Dendritic cell treated with granulocyte-macrophage colony-stimulating factor and Interleukin-4, amounts not matched to agents 40 ng/mL and 50 ng/mL, for 4 days (primary cell): ENCODE measurements at regions not wholly inside any gene's neighbourhood (a gene's known extent, or its start where the extent isn't known, plus 50 kb on each side); places are given as distances from the start of the nearest gene placed in this dataset.

Experiments used
- H3K27ac Mint-ChIP-seq: one replicate; pipeline ENCODE4 v1.8.0; 2022; ENCODE audit warnings: mild to moderate bottlenecking, mixed read lengths
- H3K27me3 Mint-ChIP-seq: one replicate; pipeline ENCODE4 v1.8.0; 2022; ENCODE audit warnings: mild to moderate bottlenecking, mixed read lengths
- H3K36me3 Mint-ChIP-seq: one replicate; pipeline ENCODE4 v1.8.0; 2022; ENCODE audit warnings: low read depth, mixed read lengths
- H3K4me1 Mint-ChIP-seq: one replicate; pipeline ENCODE4 v1.8.0; 2022; ENCODE audit warnings: low read depth, mixed read lengths
- H3K4me3 Mint-ChIP-seq: one replicate; pipeline ENCODE4 v1.8.0; 2022; ENCODE audit warnings: mild to moderate bottlenecking, moderate library complexity, mixed read lengths
- H3K9me3 Mint-ChIP-seq: one replicate; pipeline ENCODE4 v1.8.0; 2022; ENCODE audit warnings: mixed read lengths
- intact Hi-C: fragments of 100-400 bp; cut with micrococcal nuclease; formaldehyde crosslinking; loops from one replicate; pipeline ENCODE4 v1.15.0; 2022

DNA sequence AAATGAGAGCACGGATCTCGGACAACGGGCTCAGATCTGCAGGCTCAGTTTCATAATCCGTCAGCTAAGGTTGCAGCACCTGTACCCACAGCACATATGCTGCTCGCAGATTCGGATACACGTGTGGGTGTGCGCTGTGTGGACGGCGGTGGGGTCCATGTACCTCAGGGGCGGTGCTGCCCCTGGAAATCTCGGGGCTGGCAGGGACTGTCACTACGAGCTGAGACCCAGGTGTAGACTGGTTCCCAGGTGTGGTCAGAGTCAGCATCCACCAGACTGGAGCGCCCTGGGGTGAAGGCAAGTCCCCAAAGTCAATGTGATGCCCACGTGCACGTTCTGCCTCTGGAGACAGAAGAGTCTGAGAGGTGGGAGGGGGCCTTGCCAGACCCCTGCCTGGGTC lies 989.3 kb downstream of the BRD1 start:
- Mint-ChIP-seq H3K36me3 (no peaks in the 10 kb centered on the region), H3K4me1 (no peaks in the 10 kb centered on the region), H3K4me3 (no peak overlapping the region), H3K27ac (no peak overlapping the region), H3K27me3 (no peaks in the 10 kb centered on the region), H3K9me3 (peaks cover 22% of the 10 kb centered on the region)
- intact Hi-C loops = no loop called here

DNA sequence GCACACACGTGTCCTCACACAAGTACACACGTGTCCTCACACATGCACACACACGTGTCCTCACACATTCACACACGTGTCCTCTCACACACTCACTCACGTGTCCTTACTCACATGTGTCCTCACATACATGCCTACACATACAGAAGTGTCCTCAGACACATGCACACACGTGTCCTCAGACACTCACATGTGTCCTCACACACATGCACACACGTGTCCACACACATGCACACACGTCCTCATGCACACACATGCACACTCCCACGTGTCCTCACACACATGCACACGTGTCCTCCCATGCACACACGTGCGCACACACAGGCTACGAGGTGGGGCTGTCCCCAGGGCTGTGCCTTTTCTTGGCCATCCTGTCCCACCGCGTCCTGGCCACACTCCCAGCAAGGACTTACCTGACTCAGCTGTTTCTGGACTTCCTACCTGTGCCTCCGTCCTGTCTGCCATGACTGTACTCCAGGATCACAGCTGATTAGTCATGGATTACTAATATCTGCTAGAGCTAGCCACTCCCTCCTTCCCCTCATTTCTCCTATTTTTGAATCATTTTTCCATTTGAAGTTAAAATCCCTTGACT lies 990.2 kb downstream of the BRD1 start:
- H3K4me3 Mint-ChIP-seq = no peak overlapping the region
- H3K36me3 Mint-ChIP-seq = no peaks in the 10 kb centered on the region
- peaks cover 31% of the 10 kb centered on the region for H3K9me3 Mint-ChIP-seq
- no peaks in the 10 kb centered on the region for H3K4me1 Mint-ChIP-seq
- no peaks in the 10 kb centered on the region for H3K27me3 Mint-ChIP-seq
- no peak overlapping the region for H3K27ac Mint-ChIP-seq
- intact Hi-C loops = no loop called here

DNA sequence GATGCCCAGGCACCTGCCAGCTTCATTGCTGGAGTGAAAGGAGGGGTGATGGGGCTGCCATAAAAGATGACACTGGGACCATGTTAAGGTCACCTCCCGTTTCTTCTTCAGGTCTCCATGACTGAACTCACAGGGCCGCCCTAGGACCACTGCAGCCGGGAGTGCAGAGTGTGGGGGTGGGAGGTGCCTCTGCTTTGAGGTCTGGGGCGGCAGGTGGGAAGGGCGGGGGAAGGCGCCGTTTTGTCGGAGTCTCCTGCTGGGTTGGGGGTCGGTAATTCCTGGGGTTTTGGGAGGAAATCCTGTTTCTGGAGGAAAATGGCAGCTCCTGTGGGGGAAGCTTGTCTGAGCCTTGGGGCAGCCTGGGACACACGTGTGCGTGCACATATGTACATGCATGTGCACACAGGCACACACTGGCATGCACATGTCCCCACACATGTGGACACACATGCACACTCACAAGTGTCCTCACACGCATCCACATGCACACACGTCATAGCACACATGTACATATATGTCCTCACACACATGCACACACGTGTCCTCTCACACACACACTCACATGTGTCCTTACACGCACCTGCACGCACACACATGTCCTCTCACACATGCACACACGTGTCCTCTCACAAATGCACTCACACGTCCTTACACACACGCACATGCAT lies 990.9 kb downstream of the BRD1 start:
- Mint-ChIP-seq H3K9me3 (peaks cover 33% of the 10 kb centered on the region), H3K27me3 (no peaks in the 10 kb centered on the region), H3K27ac (no peak overlapping the region), H3K4me3 (no peak overlapping the region), H3K4me1 (no peaks in the 10 kb centered on the region), H3K36me3 (no peaks in the 10 kb centered on the region)
- intact Hi-C loops = no loop called here

DNA sequence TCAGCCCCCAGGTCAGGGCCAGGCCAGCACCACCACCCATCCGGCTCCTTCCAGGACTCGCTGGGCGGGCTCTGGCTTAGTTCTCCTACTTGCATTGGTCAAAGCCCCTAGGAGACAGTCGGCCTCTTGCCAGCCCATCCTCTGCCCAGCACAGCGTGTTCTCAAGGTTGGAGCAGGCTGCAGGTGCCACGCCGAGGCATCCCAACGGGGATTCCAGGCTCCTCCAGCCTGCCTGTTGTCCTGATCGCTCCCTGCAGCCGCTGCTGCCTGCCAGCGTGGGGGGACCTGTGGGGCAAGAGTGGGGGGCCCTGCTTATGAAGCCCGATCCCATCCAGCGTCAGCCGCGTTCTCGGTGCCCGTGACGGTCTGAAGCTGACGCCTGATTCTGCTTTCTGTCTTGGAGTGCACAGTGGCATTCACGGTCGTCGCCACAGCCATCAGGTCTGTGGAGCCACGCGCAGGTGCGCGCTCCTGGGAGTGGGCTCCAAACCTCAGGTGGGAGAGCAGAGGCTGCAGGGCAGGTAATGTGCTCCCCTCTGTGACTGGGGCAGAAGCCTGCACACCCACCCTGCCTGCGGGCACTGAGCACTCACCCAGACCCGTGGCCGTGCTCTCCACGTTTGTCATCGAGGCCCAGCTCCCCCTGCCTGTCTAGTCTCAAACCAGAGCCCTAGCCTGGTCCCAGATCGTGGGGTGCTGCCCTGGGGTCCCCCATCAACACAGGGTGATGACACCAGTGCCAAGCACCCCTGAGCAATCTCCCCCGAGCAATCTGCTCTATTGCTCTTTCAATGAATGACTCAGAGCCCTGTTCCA lies 991.6 kb downstream of the BRD1 start:
- H3K9me3 Mint-ChIP-seq = peaks cover 33% of the 10 kb centered on the region
- H3K27ac Mint-ChIP-seq = no peak overlapping the region
- H3K27me3 Mint-ChIP-seq = no peaks in the 10 kb centered on the region
- no peaks in the 10 kb centered on the region for H3K4me1 Mint-ChIP-seq
- H3K4me3 Mint-ChIP-seq = no peak overlapping the region
- no peaks in the 10 kb centered on the region for H3K36me3 Mint-ChIP-seq
- intact Hi-C loops = no loop called here

DNA sequence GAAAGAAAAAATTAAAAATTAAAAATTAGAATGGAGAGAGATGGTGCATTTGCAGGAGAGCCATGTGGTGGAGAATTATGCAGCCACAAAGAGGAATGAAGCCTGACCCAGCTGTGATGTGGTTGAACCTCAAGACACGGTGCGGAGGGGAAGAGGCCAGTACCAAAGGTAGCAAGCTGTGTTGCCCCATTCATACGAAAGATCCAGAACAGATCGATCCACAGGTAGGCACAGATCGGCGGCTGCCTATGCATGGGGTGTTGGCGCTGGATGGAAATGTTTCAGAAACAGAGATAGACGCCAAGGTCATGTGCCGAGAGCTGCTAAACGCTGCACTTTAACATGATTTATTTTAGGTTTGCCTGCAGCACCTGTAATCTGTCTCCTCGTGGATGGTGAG lies 992.3 kb downstream of the BRD1 start:
- H3K4me3 Mint-ChIP-seq = no peak overlapping the region
- H3K27ac Mint-ChIP-seq = no peak overlapping the region
- intact Hi-C loops = no loop called here
- no peaks in the 10 kb centered on the region for H3K27me3 Mint-ChIP-seq
- no peaks in the 10 kb centered on the region for H3K4me1 Mint-ChIP-seq
- no peaks in the 10 kb centered on the region for H3K36me3 Mint-ChIP-seq
- peaks cover 33% of the 10 kb centered on the region for H3K9me3 Mint-ChIP-seq

DNA sequence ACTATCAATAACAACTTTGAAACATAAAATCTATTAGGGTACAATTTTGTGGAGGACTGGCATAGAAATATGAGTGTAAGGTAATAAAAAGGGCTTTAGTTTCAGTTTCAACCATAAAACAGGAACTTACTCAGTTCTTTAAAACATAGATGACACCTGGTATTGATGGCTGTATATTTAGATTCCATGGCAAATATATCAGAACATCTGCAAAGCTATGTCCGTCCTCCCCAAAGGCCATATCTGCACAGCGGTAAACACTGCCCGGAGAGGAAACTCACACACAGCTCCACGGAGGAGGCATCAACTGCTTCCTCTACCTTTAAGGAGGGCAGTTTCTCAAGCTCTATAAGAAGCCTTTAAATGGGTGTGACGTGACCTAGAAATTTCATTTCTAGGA lies 993.3 kb downstream of the BRD1 start:
- Mint-ChIP-seq H3K4me1 (no peaks in the 10 kb centered on the region), H3K36me3 (no peaks in the 10 kb centered on the region), H3K27me3 (no peaks in the 10 kb centered on the region), H3K9me3 (peaks cover 33% of the 10 kb centered on the region), H3K27ac (no peak overlapping the region), H3K4me3 (no peak overlapping the region)
- intact Hi-C loops = no loop called here

DNA sequence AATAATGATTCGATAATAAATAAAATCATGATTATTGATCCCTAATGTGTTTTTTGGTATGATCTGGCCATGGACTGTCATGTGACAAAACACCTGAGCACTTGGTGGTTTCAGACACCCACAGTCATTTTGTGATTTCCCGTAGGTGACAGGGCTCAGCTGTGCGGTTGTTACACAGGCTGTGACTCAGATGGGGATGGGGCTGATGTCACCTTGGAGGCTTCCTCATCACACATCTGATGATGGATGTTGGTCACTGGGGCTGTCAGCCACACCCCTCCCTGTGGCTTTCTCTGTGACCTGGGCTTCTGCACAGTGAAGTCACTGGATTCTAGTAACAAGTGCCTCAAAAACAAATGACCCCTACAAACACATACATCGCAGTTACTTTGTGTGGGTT lies 995.1 kb downstream of the BRD1 start:
- Mint-ChIP-seq H3K36me3 (no peaks in the 10 kb centered on the region), H3K4me1 (no peaks in the 10 kb centered on the region), H3K4me3 (no peak overlapping the region), H3K9me3 (peaks cover 27% of the 10 kb centered on the region), H3K27me3 (no peaks in the 10 kb centered on the region), H3K27ac (no peak overlapping the region)
- intact Hi-C loops = no loop called here

DNA sequence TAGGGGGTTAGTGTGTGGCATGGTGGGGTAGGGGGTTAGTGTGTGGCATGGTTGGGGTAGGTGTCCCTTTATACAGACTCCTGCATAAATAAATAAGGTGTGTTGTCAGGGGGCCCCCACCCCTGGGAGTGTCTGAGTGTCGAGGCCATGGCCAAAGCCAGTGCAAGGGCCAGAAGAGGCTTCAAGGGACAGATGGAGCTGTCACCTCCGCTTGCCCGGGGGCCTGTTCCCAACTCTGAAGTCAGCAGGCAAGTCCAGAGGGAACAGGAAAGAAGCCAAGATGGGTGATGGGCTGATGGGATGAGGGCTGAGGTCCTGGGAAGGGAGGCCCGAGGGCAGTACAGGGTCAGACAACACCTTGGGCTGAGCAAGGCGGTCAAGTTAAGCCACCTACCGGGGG lies 997.8 kb downstream of the BRD1 start:
- H3K36me3 Mint-ChIP-seq = no peaks in the 10 kb centered on the region
- no peak overlapping the region for H3K27ac Mint-ChIP-seq
- H3K4me1 Mint-ChIP-seq = no peaks in the 10 kb centered on the region
- H3K9me3 Mint-ChIP-seq = peaks cover 11% of the 10 kb centered on the region
- H3K27me3 Mint-ChIP-seq = no peaks in the 10 kb centered on the region
- intact Hi-C loops = no loop called here
- H3K4me3 Mint-ChIP-seq = no peak overlapping the region

DNA sequence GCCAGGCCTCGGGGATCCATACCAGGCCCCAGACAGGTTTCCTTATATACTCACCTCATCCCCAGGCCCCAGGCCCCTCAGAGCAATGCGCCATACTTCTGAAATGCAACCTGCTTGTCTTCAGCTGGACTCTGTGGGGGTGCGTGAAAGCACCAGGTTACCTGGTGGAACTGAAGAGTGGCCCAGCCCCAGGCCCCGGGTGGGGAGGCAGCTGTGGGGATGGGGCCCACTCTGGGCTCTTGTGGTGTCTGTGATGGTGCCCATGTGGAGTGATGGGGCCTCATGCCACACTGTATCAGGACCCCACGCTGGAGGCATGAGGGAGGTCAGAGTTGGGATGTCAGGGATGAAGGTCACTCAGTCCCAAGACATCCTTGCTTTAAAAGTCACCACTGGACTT lies 999.0 kb downstream of the BRD1 start:
- intact Hi-C loops = no loop called here
- H3K4me1 Mint-ChIP-seq = no peaks in the 10 kb centered on the region
- peaks cover 11% of the 10 kb centered on the region for H3K9me3 Mint-ChIP-seq
- no peak overlapping the region for H3K27ac Mint-ChIP-seq
- no peak overlapping the region for H3K4me3 Mint-ChIP-seq
- H3K27me3 Mint-ChIP-seq = no peaks in the 10 kb centered on the region
- no peaks in the 10 kb centered on the region for H3K36me3 Mint-ChIP-seq

DNA sequence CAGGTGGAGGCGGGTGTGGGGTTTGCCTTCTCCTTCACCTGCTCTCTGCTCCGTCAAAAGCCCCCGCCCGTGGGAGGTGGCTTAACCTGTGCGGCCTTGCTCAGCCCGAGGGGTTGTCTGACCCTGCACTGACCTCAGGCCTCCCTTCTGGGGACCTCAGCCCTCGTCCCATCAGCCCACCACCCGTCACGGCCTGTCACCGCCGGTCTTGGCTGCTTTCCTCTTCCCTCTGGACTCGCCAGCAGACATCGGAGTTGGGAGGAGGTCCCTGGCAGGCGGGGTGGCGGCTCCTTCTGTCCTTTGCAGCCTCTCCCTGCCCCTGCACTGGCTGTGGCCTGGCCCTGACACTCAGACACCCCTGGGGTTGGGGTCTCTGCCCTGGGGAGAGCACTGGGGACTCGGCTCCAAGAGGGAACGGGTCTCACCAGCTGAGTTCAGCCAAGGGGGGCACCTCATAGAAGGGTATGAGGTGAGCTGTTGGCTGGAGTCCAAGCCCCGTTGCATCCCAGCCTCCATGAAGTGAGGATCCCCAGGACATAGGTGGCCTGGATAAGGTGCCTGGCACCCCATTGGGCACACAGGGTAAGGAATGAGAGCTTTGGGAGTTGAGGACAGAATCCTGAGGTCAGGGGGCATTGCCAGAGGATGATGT lies 999.6 kb downstream of the BRD1 start:
- Mint-ChIP-seq H3K9me3 (peaks cover 8% of the 10 kb centered on the region), H3K36me3 (no peaks in the 10 kb centered on the region), H3K27me3 (no peaks in the 10 kb centered on the region), H3K27ac (no peak overlapping the region), H3K4me1 (no peaks in the 10 kb centered on the region), H3K4me3 (no peak overlapping the region)
- intact Hi-C loops = no loop called here

DNA sequence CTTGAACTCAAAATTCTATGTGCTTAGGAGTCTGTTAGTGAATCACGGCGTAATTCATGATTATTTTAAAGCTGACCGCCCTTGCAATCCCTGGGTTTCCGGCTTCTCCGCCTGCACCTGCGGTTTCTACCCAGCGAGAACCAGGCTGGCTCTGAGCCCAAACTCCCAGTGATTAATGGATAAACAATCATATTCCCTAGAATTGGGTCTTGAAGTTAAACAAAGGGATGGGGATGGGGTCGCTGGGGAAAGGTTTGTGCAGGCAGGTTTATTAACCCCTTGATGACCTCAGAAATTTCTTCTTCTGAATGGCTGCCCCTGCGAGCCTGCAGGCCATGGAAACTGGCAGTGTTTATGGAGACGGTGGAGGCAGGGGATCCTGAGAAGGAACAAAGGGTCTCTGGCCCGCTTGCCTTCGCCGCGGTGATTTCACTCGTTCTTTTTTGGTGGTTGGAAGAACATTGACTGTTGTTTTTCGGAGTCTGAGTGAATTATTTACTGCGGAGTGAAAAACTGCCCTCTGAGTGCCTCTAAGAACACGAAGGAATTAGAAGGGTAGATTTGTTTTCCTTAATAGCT lies 1000.3 kb downstream of the BRD1 start:
- Mint-ChIP-seq H3K9me3 (peaks cover under 1% of the 10 kb centered on the region), H3K4me1 (no peaks in the 10 kb centered on the region), H3K36me3 (no peaks in the 10 kb centered on the region), H3K27me3 (no peaks in the 10 kb centered on the region), H3K4me3 (no peak overlapping the region), H3K27ac (no peak overlapping the region)
- intact Hi-C loops = no loop called here

DNA sequence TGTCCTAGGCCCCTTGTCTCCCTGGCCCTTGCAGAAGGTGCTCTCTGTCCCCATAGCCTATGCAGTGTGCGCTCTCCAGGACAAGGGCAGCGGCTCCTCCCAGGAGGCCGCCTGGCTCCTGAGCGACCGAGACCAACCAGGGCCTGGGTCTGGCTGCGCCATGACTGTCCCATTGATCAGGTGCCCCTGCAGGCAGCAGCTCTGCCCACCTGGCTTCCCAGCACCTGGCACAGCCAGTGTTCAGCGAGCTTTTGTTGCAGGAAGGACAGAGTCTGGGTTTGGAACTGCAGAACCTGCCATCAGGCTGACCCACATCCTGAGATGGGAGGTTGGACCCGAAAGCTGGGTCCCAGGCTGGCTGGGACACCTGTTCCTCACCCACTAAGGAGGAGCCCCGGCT lies 1001.1 kb downstream of the BRD1 start:
- H3K27me3 Mint-ChIP-seq = no peaks in the 10 kb centered on the region
- no peaks in the 10 kb centered on the region for H3K9me3 Mint-ChIP-seq
- intact Hi-C loops = no loop called here
- H3K27ac Mint-ChIP-seq = no peak overlapping the region
- no peaks in the 10 kb centered on the region for H3K36me3 Mint-ChIP-seq
- no peak overlapping the region for H3K4me3 Mint-ChIP-seq
- no peaks in the 10 kb centered on the region for H3K4me1 Mint-ChIP-seq

DNA sequence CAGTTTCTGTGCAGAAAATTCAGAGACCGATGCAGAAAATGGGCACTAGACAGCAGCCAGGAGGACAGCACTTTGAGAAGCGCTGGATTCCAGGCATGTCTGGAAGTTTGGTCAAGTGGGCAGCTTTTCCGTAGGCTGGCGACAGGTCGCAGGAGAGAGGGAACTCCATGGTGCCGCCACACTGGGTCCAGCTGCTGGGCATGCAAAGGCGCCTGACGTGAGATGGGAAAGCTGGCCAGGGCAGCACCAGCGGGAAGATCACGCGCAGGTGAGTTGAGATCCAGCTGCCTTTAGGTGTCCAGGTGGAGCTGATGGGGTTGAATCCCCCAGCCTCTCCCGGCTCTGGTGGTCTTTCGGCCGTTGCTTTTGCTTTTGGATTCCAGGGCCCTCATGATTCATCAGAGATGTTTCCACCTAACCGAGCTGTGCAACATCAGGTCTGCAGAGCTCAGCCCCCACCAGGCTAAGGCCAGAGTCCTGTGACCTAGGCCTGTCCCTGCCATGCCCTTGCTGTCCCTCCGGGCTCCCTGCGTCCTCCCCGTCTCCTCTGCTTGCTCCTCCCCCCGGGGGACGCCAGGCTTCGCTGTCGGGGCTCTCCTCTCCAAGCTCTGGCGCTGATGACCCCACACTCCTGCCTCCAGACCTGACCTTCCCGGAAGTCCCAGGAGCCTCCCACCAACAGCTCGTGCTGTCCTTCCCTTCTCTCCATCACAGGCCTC lies 1001.7 kb downstream of the BRD1 start:
- Mint-ChIP-seq H3K9me3 (no peaks in the 10 kb centered on the region), H3K4me3 (no peak overlapping the region), H3K4me1 (no peaks in the 10 kb centered on the region), H3K27me3 (no peaks in the 10 kb centered on the region), H3K27ac (no peak overlapping the region), H3K36me3 (no peaks in the 10 kb centered on the region)
- intact Hi-C loops = no loop called here
